ES-I3 (cell line): ENCODE measurements at regions not wholly inside any gene's neighbourhood (a gene's known extent, or its start where the extent isn't known, plus 50 kb on each side); places are given as distances from the start of the nearest gene placed in this dataset.

Experiments
- H3K36me3 ChIP-seq: 2 replicates; pipeline ENCODE4 v1.6.1; 2013; ENCODE audit warnings: mild to moderate bottlenecking, low read length, control low read depth, moderate library complexity; ENCODE audit not compliant: insufficient read depth
- H3K4me1 ChIP-seq: 2 replicates; pipeline ENCODE4 v1.6.1; 2013; ENCODE audit warnings: mild to moderate bottlenecking, control low read depth, low read length; ENCODE audit not compliant: insufficient read depth
- H3K9ac ChIP-seq: 2 replicates; pipeline ENCODE4 v1.6.1; 2013; ENCODE audit warnings: low read depth, mild to moderate bottlenecking, low read length, moderate library complexity
- H3K9me3 ChIP-seq: 2 replicates; pipeline ENCODE4 v1.6.1; 2013; ENCODE audit warnings: mild to moderate bottlenecking, low read length, moderate library complexity; ENCODE audit not compliant: control insufficient read depth, insufficient read depth

DNA sequence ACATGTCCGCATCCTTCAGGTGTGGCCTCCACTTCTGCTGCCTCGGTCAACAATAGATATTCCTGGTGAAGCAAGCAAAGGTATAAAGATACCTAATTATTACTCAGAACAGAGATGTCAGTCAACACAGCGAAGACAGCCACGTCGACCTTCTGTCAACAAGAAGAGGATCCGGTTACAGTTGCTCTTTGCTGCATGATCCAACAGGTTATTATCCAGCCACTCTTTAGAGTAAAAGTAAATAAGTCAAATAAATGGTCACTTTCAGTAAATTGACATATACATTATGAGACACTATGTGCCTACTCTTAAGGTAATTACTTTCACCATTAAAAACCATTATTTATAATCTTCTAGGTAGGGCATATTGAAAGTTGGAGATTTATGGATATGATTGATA, 356.8 kb upstream of the ATP11B start:
- H3K9ac ChIP-seq, result no peak overlapping the region
- no peaks in the 10 kb centered on the region for H3K4me1 ChIP-seq
- H3K36me3 ChIP-seq, result no peaks in the 10 kb centered on the region
- no peaks in the 10 kb centered on the region for H3K9me3 ChIP-seq

DNA sequence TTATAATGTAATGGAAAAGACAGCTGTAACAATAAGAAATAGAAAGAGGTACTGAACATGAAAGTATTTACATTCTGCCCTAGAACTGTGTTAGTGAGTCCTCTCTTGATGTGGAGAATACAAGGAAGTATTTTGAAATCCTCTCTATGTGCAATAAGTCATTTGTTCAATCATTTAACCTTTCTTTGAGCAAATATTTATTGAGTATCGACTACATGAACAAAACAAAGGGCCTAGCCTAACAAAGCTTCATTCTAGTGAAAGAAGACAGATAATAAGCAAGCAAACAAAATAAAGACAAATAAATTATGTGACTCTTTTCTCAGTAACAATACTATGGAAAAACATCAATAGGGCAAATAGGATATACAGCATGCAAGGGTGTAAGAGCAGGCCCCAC, 354.9 kb upstream of the ATP11B start:
- H3K36me3 ChIP-seq, result no peaks in the 10 kb centered on the region
- H3K9ac ChIP-seq, result no peak overlapping the region
- no peaks in the 10 kb centered on the region for H3K9me3 ChIP-seq
- no peaks in the 10 kb centered on the region for H3K4me1 ChIP-seq

DNA sequence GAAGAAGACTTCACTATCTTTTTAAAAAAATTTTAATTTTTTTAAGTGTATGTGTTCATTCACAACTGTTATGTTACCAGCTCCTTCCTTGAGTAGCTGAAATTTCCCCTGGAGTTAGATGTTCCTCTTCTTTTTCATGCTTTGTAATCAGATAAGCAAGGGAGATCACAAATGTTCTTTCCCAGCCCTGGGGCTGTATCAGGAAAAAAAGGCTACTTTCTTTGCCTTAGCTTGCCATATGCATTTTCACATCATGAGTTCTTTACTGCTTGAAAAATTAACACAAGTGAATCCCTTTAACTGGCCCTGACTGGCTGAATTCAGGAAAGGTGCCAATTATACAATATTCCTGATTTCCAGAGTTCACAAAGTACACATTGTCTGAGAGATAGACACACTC, 353.2 kb upstream of the ATP11B start:
- H3K9me3 ChIP-seq, result no peaks in the 10 kb centered on the region
- H3K4me1 ChIP-seq, result no peaks in the 10 kb centered on the region
- H3K36me3 ChIP-seq, result no peaks in the 10 kb centered on the region
- H3K9ac ChIP-seq, result no peak overlapping the region

DNA sequence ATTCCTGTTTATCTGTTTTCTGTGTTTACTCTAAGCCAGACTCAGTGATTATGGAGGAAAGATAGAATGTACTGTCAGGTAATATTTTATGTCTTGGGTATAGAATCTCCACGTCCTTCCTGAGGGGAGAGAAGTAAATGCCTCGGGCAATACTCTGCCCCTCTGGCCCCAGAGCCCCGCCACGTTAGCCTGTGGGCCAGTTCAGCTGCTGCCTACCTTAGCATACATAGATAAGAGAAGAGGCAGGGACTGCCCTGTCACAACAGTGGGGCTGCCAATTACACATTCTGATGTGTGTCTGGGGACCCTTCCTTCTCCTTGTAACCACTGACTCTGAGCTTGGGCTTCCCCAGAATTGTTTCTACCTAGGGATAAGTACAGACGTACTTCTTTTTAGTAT, 347.7 kb upstream of the ATP11B start:
- no peak overlapping the region for H3K9ac ChIP-seq
- no peaks in the 10 kb centered on the region for H3K9me3 ChIP-seq
- H3K36me3 ChIP-seq, result no peaks in the 10 kb centered on the region
- no peaks in the 10 kb centered on the region for H3K4me1 ChIP-seq

DNA sequence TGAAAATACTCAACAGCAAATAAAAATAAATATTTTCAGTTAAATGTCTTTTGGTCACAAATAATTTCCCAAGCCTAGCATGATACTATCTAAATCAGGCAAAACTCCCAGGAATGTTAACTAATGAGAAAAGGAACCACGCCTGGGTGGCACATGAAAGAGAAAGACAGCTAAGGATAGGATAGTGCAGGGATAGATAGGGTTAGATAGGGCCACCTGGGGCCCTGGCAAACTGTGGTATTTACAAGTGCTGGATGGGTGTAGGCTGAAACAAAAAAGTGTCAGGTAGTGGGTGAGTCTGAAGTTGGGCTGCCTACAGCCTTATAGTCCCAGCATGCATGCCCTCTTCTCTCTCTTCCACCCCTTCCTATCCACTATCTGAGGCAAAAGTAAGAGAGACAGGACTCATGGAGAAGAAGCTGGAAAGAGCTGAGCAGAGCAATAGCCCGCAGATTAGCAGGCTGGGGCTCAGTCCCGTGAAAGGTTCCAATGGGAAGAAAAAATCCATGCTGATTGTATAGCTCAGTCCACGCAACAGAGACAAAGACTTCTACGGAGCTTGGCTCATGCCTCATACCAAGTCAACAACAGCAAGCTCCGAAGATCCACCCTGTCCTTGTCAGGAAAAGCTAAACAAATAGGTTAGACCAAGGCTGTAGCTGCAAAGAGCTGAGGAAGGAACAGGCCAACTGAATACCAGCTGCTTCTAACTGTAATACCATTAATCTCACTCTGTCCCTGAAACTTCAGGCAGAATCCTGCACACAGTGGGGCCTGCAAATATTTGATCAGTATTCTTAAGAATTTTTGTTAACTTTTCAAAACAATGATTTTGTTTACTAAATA, 342.1 kb upstream of the ATP11B start:
- H3K36me3 ChIP-seq, result no peaks in the 10 kb centered on the region
- no peaks in the 10 kb centered on the region for H3K9me3 ChIP-seq
- no peak overlapping the region for H3K9ac ChIP-seq

DNA sequence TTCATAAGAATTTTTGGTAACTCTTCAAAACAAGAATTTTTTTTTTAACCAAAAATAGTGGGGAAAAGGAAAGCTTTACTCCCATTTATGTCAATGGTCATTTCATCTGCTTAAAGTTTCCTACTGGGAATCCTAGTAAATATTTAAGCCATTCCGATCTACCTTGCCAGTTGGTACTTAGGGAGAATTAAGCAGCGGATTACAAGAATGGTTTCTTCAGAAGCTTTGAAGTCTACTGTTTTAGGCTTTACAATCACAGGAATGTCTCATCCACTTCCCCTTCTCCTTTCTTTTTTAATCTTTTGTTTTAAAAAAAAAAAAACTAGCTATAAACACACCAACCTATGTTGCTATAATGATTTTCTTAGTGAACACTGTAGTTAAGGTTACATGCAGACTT, 341.4 kb upstream of the ATP11B start:
- Histone ChIP-seq H3K36me3 (no peaks in the 10 kb centered on the region), H3K4me1 (peaks cover 8% of the 10 kb centered on the region), H3K9me3 (no peaks in the 10 kb centered on the region), H3K9ac (no peak overlapping the region)

More for the DNA sequence above, 342.1 kb upstream of the ATP11B start:
- H3K4me1 ChIP-seq, result peaks cover 8% of the 10 kb centered on the region

DNA sequence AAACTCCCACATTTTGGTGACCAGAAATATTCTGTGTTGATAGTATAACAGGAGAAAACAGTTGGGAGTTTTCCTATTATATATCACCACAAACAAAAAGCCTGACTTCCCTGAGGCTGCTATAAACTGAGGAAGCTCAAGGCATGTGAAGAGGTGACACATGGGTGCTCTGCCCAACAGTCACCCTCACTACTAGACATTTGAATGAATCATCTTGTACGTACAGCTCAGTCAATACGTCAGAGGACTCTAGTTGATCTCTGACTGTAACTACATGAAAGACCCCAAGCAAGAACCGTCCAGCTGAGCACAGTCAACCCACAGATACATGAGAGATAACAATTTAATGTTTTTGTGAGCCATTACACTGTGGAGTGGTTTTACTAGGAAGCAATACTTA, 338.3 kb upstream of the ATP11B start:
- Histone ChIP-seq H3K9ac (no peak overlapping the region), H3K9me3 (no peaks in the 10 kb centered on the region), H3K4me1 (peaks cover 8% of the 10 kb centered on the region), H3K36me3 (no peaks in the 10 kb centered on the region)

DNA sequence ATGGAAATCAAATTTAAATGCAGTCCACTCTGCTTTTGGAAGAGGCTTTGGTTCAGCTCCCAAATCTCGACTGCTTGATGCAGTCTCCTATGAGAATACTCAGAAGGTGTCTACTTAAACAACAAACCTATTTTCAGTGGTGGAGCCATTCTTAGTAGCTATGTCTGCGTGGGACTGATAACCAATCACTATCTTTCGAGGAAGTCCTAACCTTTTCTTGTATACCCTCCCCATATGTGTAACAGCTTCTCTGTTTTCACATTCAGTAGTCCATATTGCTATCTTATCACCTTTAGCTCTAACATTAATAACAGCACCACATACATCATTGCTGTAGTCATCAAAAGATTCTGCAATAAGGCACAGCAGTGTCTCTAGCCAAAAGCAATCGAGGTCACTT, 333.0 kb upstream of the ATP11B start:
- Histone ChIP-seq H3K36me3 (no peaks in the 10 kb centered on the region), H3K9me3 (no peaks in the 10 kb centered on the region), H3K9ac (no peak overlapping the region), H3K4me1 (no peaks in the 10 kb centered on the region)

DNA sequence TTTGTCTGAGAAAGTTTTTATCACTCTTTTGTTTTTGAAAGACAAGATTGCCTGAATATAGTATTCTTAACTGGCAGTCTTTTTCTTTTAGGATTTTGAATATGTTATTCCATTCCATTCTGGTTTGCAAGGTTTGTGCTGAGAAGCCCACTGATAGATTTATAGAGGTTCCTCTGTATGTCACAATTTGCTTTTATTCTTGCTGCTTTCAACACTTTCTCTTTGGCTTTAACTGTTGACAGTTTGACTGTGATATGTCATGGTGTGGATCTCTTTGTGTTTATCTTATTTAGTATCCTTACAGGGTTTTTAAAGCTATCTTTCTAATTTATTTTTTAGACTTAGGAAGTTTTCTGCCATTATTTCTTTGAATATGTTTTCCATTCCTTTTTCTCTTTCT, 331.2 kb upstream of the ATP11B start:
- Histone ChIP-seq H3K9me3 (no peaks in the 10 kb centered on the region), H3K36me3 (no peaks in the 10 kb centered on the region), H3K9ac (no peak overlapping the region), H3K4me1 (no peaks in the 10 kb centered on the region)

DNA sequence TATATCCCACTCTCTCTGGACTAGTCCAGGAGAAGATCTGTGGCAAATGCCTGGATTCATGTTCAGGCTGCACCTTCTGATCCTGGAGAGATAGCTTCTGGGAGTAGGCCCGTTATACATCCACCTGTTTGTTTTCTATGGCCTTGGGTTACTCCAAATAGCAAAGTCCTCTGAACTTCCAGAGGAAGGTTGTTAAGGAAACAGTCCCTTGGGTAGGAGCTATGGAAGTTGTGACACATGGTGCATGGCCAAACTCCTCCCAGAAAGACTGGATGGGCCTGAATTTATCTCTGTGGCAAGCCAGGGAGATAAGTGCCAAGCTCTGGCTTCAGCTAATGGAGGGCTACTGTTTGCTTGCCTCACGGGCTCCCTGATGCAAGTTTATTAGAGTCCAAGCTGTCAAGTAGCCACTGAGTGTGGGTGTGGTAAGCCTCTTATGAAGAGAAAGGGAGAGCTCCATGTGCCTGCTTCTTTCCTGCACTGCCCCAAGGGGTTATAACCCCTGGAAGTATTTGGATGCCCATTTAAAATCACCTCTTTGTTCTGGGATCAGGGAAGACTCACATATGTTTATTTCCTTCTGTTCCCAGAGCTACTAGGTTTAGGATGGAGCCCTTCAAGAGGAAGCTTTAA, 328.7 kb upstream of the ATP11B start:
- H3K36me3 ChIP-seq, result no peaks in the 10 kb centered on the region
- H3K9ac ChIP-seq, result no peak overlapping the region
- H3K9me3 ChIP-seq, result no peaks in the 10 kb centered on the region
- H3K4me1 ChIP-seq, result no peaks in the 10 kb centered on the region

DNA sequence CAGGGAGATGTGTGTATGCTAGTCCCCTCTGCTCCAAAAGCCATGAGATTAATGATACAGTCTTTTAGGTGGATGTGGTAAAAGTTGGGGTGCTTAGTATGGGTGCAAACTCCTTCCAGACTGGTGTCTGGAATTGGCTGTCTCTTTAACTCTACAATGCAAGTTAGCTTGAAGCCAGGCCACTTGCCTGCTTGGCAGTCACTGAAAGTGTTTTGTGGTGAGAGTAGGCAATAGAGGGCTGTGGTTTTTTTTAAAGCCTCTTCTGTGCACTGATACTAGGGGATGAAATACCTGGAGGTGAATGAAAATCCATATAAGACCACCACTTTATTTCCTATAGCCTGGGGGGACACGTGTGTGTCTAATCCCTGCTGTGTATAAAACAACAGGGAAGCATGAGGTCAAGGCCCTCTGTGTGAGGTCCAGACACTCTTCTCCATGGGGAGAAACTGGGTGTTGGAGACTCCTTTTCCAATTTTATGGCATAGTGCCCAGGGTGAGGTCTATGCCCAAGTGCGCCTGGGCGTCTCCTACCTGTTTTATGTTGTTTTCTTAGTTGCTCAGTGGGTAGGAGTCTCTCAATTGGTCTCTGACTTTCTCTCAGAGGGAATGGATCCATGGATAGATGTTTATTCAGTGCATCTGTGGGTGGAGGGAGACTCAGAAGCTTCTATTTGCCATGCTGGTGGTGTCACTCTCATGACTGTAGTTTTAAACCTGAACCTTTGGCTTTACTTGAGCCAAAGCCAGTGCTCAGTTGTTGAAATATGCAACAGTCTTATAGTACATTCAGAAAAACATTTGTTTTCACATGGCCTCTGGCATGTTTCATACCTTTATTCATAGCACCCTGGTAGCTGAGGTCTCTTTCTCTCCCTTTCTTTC, 327.8 kb upstream of the ATP11B start:
- Histone ChIP-seq H3K4me1 (no peaks in the 10 kb centered on the region), H3K9me3 (no peaks in the 10 kb centered on the region), H3K9ac (no peak overlapping the region), H3K36me3 (no peaks in the 10 kb centered on the region)

DNA sequence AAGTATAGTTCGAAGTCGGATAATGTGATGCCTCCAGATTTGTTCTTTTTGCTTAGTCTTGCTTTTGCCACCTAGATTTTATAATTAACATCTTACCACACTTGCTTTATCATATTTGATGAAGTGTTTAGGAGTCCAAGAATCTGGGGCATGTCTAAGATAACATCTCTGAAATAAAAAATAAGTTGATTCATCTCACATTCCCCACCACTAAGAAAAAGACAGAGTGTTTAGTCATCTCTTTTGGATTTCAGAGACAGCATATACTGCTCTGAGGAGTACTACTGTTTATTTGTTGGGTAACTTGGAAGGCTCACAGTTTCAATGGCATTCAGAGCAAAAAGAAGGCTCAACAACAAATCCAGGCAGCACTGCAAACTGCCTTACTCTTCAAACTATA, 324.2 kb upstream of the ATP11B start:
- Histone ChIP-seq H3K9ac (no peak overlapping the region), H3K9me3 (no peaks in the 10 kb centered on the region), H3K36me3 (no peaks in the 10 kb centered on the region), H3K4me1 (no peaks in the 10 kb centered on the region)

DNA sequence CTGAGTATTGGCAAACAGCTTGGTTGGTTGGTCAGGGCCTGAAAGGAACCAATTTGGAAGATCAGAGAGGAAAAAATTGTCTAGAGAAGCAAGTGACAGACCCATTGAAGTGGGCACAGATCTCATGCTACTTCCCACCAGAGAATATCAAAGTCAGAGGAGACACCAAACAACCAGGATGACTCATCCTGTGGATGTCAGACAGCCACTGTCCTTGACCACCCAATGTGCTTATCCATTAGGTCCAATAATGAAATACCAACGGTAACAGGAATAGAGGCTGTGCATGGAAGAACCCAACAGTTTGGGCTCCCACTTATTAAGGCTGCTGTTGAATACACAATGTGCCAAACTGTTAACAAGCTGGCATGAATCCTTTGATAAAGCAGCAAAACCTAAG, 323.1 kb upstream of the ATP11B start:
- no peaks in the 10 kb centered on the region for H3K4me1 ChIP-seq
- H3K36me3 ChIP-seq, result no peaks in the 10 kb centered on the region
- H3K9ac ChIP-seq, result no peak overlapping the region

DNA sequence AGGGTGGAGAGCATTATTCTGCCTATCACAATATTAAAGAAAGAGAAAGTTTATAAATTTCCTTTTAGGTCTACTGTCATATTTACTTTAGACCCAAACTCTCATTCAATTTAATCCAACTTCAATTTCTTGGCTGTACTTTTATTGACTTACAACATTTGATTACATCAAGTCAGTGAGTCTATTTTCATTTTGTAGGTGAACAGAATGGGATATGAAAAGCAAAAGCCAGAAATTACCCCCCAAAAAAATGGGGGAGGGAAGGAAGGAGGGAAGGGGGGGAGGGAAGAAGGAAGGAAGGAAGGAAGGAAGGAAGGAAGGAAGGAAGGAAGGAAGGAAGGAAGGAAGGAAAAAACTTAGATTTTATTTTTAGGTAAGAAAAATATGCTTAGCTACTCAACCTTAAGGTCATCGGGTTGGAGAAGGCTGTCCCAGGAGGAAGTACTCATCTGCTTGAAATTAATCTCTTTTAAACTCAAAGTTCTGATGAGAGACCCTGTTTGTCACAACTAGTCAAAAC, 320.1 kb upstream of the ATP11B start:
- Histone ChIP-seq H3K9me3 (no peaks in the 10 kb centered on the region), H3K9ac (no peak overlapping the region), H3K36me3 (no peaks in the 10 kb centered on the region), H3K4me1 (no peaks in the 10 kb centered on the region)

More for the DNA sequence above, 323.1 kb upstream of the ATP11B start:
- no peaks in the 10 kb centered on the region for H3K9me3 ChIP-seq
